K562 (cell line): ENCODE measurements at regions not wholly inside any gene's neighbourhood (a gene's known extent, or its start where the extent isn't known, plus 50 kb on each side); places are given as distances from the start of the nearest gene placed in this dataset.

ENCODE experiments used
- AFF1 ChIP-seq, 2 experiments: fragments of 450-650 bp; IDR thresholded peaks; 2 replicates each; pipeline ENCODE4 v1.6.1; 2018; ENCODE audit warnings: mild to moderate bottlenecking in 2 of 2, low read depth in 1 of 2; ENCODE audit not compliant: partially characterized antibody in 2 of 2
- ARNT ChIP-seq, 2 experiments: fragments of 450-650 bp; IDR thresholded peaks; 2 replicates each; pipeline ENCODE4 v1.6.1; 2016; ENCODE audit warnings: mild to moderate bottlenecking in 1 of 2
- CREM ChIP-seq: IDR thresholded peaks from 2 replicates; pipeline ENCODE4 v1.6.1; 2014; ENCODE audit warnings: antibody characterized with exemption, low read depth
- CTCF ChIP-seq, 3 experiments: IDR thresholded peaks in 2 of 3; conservative IDR thresholded peaks in 1 of 3; 2 replicates each; pipeline ENCODE4 v1.5.1; 2011 to 2012; ENCODE audit warnings: low read length in 3 of 3, mild to moderate bottlenecking in 3 of 3, control low read depth in 2 of 3, improper control_type of control experiment in 1 of 3, inconsistent platforms in 1 of 3, low read depth in 1 of 3, mixed read lengths in 1 of 3, moderate library complexity in 1 of 3; ENCODE audit not compliant: insufficient read depth in 2 of 3
- ELF4 ChIP-seq: fragments of 450-650 bp; formaldehyde crosslinking; IDR thresholded peaks from 2 replicates; pipeline ENCODE4 v1.4.0; 2022; ENCODE audit warnings: missing genetic modification characterization
- HNRNPUL1 ChIP-seq: fragments of 200-400 bp; formaldehyde crosslinking; IDR thresholded peaks from 2 replicates; pipeline ENCODE4 v1.6.1; 2017; ENCODE audit warnings: low read length
- MAX ChIP-seq: sonication (generic); formaldehyde crosslinking; IDR thresholded peaks from 2 replicates; pipeline ENCODE4 v1.9.0; 2022; ENCODE audit warnings: mild to moderate bottlenecking, missing genetic modification reagents
- PURB ChIP-seq: sonication (generic); formaldehyde crosslinking; IDR thresholded peaks from 2 replicates; pipeline ENCODE4 v1.9.0; 2021; ENCODE audit warnings: low read depth, mild to moderate bottlenecking, missing genetic modification reagents
- SNRNP70 ChIP-seq: fragments of 200-400 bp; formaldehyde crosslinking; optimal IDR thresholded peaks from 2 replicates; pipeline ENCODE3; 2017; ENCODE audit warnings: low read depth, low read length
- TCF7L2 ChIP-seq: fragments of 150-350 bp; IDR thresholded peaks from 2 replicates; pipeline ENCODE4 v1.6.1; 2016; ENCODE audit warnings: low read depth, mild to moderate bottlenecking, low read length, moderate library complexity
- XRCC3 ChIP-seq: fragments of 450-650 bp; IDR thresholded peaks from 2 replicates; pipeline ENCODE4 v1.6.1; 2017; ENCODE audit warnings: mild to moderate bottlenecking, moderate library complexity
- ZBTB43 ChIP-seq: sonication (generic); formaldehyde crosslinking; IDR thresholded peaks from 2 replicates; pipeline ENCODE4 v1.8.0; 2023; ENCODE audit warnings: mild to moderate bottlenecking, missing genetic modification reagents
- ZNF134 ChIP-seq: fragments of 250-450 bp; sonication (Bioruptor Pico); conservative IDR thresholded peaks from 2 replicates; pipeline ENCODE4 v1.4.0; 2020
- ZNF23 ChIP-seq: fragments of 250-450 bp; sonication (Bioruptor Pico); IDR thresholded peaks from 2 replicates; pipeline ENCODE4 v1.4.0; 2020; ENCODE audit warnings: mild to moderate bottlenecking
- ZNF347 ChIP-seq: fragments of 450-650 bp; formaldehyde crosslinking; IDR thresholded peaks from 2 replicates; pipeline ENCODE4 v1.4.0; 2020; ENCODE audit warnings: low read depth, mild to moderate bottlenecking, moderate library complexity
- ZNF395 ChIP-seq: fragments of 200-800 bp; sonication (Bioruptor generic); IDR thresholded peaks from 2 replicates; pipeline ENCODE4 v1.6.1; 2017; ENCODE audit warnings: missing genetic modification characterization, missing compliant biosample characterization
- ZNF655 ChIP-seq: fragments of 250-450 bp; sonication (Bioruptor Pico); IDR thresholded peaks from 2 replicates; pipeline ENCODE4 v1.5.0; 2021
- ZNF707 ChIP-seq: fragments of 250-450 bp; sonication (Bioruptor Pico); conservative IDR thresholded peaks from 2 replicates; pipeline ENCODE4 v1.8.0; 2022; ENCODE audit warnings: inconsistent platforms, mild to moderate bottlenecking, moderate library complexity
- ZSCAN32 ChIP-seq: fragments of 450-650 bp; formaldehyde crosslinking; IDR thresholded peaks from 2 replicates; pipeline ENCODE4 v1.4.0; 2020; ENCODE audit warnings: mild to moderate bottlenecking, moderate library complexity

GRCh38 chr3:168157099-168157700 is 61.5 kb upstream of the GOLIM4 start (continued):
- TF ChIP-seq AFF1 (IDR thresholded peaks at IDR 0.05; ENCODE audit: low read depth in 1 of 2, partially characterized antibody in 2 of 2) (peak; percentile 51 to 94), ZNF347 (CRISPR knock-in tag) (no peak), MAX (CRISPR knock-in tag) (no peak), ZNF707 (no peak), ZNF134 (CRISPR knock-in tag) (no peak; the same call in 1 of the 2 replicates), CREM (peak; percentile 80), ZNF655 (CRISPR knock-in tag) (no peak), SNRNP70 (no peak), XRCC3 (no peak), ZSCAN32 (no peak), ZNF23 (no peak), ARNT (IDR thresholded peaks at IDR 0.05) (peak; percentile 95 to 98), PURB (CRISPR knock-in tag) (no peak), HNRNPUL1 (no peak), TCF7L2 (no peak), ELF4 (CRISPR knock-in tag) (peak; percentile 98), CTCF (IDR thresholded peaks at IDR 0.05 in 2 of 3, conservative IDR thresholded peaks at IDR 0.05 in 1 of 3; ENCODE audit: insufficient read depth in 2 of 3, low read depth in 1 of 3, low read length in 3 of 3) (no peak), ZBTB43 (no peak), ZNF395 (CRISPR knock-in tag) (peak; percentile 95)
